NCI-H82 treated with DMSO at 0.1 percent for 48 hours (cell line): ENCODE measurements at regions not wholly inside any gene's neighbourhood (a gene's known extent, or its start where the extent isn't known, plus 50 kb on each side); places are given as distances from the start of the nearest gene placed in this dataset.

Source experiments
- DNase-seq: peaks from one replicate; lab custom pipeline; 2025; ENCODE audit not compliant: unreplicated experiment; lab: John Stamatoyannopoulos, UW

DNA sequence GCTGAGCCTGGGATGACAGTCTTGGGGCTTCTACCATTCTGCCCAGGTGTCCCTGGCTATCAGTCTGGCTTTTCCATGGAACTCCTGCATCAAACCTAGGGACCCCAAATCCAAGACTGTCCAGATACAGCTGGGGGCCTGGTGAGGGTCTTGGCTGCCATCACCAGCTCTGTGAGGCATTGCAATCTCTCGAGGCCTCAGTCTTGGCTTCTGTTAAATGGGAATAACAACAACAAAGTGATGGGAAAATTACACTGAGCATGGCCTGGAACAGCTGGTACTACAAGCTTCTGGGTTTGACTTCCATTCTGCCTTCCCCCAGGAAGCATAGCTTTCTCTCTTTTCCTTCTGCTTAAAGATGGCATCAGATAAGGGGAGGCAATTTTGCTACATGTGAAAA is 50.0 kb upstream of the LCTL start:
- no peak for DNase-seq

DNA sequence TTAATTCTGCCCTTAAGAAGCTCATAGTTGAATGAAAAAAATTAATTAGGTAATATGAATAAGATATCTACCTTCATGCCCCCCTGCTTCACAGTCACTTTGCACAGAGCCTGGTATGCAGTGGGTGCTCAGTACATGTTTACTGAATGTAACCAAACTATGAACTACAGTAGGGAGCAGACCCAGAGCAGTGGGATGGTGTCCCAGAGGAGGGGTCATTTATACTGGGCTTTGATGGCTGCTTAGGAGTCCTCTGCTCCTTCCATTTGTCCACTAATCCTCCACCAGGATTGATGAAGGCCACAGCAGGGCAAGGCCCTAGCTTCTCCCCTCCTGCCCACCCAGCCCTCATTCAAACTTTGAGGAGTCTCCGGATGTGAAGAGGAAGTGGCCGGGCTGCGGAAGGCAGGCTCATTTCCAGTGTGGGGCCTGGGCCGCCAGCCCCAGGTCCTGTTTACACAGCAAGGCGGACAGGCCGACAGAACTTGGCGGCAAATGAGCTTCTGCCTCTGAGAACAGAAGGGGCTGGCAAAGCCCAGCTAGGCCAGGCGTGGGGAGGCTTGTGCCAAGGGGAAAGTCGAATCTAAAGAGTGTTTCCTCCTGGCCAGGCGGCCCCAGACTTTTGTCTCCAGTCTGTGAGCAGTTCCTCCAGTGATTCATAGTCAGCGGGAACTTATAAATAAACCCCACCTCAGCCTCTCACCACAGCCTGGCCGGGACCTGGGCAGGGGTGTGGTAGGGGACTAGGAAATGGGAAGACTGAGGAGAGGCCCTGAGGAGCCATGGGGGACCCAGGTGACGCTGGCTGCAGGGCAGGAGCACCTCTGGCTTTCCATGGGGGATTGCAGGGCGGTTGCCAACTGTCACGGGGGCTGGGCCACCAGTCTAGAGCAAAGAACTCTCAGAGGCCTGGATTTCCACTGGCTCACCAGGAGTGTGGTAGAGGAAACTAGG is 51.6 kb upstream of the LCTL start:
- no peak for DNase-seq

DNA sequence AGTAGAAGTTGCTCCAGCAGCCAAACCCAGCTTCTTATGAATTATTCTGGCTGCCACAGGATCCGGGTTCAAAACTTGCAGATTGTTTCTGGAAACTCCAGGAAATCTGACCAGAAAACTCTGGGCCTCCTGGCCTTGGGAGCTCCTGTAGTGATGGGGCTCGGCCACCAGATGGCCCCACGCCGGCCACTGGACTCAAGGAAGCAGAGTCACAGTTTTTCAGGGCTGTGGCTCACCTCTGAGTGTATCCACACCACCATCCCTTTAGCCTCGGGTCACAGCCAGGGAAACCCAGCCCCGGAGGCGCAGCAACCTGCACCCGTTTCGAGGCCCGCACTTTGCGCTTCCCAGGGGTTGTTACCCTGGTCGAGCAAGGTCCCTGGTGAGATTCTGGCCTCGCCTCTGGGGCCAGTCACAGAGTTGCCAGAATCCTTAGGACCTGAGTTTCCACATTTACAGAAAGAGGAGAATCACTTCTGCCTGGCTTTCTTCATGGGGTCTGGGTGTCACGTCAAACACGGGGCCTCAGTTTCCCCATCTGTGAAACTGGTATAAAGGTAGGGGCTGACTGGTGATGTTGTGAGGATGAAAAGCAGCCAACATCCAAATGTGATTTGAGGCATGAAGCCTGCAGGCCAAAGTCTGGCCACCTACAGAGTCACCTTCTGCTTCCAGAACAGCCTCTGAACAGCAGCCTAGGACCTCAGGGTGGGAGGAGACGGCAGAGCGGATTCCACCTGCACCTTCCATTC is 53.5 kb upstream of the LCTL start:
- DNase-seq, result peak; percentile 30

DNA sequence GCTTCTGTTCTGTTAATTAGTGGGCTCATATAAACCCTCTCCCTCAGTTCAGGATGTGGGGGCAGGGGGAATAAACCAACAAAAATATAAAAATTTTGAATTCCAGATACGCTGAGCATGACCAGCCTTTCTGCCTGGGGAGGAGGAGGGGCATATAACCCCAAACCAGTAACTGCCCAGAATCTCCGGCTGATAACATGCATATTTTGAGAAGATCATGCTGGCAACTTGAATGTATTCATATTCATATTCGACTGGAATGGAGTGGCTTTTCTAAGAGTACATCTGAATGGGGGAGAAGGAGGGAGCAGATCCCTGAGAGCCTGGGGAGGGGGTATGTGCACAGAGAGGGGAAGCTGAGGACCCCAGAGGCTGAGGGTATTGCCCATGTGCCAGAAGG is 54.5 kb upstream of the LCTL start:
- DNase-seq, result no peak

DNA sequence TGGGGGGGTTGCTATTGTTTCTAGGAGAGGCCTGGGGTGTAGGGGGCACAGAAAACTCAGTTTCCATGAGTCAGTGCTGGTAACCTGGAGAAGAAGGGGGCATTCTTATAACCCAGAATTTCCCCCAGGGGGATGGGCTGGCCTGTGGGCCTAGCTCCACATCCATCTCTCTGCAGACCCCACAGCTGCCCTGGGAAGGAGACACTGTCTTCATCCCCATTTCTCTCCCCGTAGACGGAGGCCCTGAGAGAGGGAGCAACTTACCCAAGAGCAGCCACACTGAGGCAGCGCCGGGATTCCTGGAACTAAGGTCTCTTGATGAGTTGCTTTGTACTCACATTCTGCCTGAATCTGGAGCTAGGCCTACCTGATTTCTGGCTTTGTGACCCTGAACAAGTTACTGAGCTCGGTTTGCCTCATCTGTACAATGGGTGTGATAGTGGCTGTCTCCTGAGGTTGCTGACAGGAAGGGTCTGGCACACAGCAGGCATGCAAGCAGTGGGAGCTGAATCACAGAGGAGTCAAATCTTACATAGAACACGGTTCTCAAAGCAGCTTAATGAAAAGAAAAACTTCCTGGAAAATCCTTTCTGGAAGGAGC is 55.0 kb upstream of the LCTL start:
- no peak for DNase-seq

DNA sequence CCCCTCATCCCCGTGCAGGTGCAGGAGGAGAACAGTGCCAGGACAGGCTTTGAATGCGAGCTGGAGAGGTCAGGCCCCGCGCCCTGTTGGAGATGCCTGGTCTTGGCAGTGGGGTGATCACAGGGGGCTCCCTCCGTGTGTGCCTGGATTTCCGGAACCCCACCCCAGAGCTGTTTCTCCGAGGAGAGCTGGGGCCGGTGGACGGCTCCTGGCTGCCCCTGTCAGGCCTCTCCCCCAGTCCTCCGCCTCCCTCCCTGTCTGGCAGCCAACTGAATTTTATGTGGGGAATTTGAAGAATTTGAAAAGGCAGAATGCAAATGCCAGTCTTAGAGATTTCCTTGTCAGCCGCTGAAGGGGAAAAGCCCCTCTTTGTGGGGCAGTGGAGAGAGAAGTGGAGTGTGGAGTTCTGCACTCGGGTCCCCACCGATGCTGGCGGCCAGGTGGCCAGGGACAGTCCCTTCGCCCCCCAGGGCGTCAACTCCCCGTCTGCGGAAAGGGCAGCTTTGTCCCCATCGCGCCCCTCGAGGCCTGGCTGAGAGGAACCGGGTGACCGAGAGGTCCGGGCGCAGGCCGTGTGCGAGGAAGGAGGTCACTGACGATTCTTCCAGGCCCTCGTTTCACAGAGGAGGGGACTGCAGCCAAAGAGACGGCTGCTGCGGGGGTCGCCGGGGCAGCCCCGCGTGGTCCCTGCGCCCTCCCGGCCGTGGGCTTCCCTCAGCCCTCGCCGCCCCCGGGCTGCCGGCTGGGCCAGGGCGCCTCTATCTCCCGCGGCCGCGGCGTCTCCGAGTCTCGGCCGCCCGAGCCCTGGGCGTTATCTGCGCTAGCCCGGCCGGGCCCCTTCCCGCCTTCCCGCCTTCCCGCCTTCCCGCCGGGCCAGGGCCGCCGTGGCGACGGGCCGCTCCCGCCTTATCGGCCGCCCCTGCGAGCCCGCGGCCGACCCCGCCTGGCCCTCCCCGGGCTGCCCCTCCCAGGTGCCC is 56.0 kb upstream of the LCTL start:
- no peak for DNase-seq

DNA sequence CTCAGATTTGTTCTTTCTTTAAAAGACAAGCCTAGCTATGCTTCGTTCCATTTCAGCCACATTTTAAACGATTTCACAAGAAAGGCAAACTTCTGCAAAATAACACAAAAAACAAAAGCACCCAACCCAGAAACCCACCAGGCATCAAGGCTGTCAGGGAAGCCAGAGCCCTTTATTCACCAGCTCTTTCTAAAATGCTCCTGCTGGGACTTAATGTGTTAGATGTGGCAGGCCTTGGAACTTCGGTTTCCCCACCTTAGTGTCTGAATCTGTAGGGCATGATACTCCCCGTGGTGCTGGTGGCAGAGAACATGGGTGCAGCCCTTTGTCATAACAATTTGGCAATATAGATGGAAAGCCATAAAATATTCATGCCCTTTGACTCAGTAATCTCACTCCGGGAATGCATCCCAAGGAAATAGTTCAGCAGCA is 56.8 kb upstream of the LCTL start:
- DNase-seq, result no peak

DNA sequence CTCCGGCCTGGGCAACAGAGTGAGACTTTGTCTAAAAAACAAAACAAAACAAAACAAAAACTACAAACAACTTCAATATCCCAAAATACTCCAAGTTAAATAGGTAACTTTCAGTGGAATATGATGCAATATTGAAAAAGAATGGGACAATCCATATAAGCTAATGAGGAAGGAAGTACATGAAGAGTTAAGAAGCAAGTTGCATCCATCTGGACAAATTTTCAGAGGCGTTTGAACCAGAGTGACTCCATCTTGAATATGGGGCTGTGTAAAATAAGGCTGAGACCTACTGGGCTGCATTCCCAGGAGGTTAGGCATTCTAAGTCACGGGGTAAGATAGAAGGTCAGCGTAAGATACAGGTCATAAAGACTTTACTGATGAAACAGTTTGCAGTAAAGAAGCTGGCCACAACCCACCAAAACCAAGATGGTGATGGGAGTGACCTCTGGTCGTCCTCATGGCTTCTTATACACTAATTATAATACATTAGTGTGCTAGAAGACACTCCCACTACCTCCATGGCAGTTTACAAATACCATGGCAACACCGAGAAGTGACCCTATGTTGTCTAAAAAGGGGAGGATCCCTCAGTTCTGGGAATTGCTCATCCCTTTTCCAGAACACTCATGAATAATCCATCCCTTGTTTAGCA is 58.1 kb upstream of the LCTL start:
- no peak for DNase-seq

DNA sequence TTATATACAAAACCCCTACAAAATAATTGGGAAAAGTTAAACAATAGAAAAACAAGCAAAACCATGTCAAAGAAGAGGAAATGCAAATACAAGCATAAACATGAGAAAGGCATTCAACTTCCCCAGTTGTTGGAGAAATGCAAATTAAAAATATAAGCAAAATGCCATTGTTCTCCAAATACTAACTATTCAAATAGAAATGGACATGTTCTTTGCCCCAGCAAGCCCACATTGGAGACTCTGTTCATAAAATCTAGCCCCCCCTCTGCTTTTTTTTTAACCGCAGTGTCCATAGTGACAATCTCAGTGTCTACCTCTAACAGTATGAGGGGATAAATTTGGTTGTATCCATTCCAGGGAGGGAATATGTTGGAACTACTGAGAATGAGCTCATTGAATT is 59.7 kb upstream of the LCTL start:
- no peak for DNase-seq

DNA sequence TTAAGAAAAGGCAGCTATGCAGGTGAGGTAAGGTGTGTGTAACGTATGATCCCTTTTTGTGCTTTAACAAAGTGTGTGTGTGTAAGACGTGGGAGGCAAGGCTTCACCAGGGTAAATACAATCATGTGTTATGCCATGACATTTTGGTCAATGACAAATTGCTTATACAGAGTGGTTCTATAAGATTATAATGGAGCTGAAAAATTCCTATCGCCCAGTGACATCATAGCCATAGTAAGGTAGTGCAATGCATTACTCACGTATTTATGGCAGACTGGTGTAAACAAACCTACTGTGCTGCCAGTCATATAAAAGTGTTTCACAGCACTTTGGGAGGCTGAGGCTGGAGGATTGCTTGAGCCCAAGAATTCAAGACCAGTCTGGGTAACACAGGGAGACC is 60.2 kb upstream of the LCTL start:
- no peak for DNase-seq

DNA sequence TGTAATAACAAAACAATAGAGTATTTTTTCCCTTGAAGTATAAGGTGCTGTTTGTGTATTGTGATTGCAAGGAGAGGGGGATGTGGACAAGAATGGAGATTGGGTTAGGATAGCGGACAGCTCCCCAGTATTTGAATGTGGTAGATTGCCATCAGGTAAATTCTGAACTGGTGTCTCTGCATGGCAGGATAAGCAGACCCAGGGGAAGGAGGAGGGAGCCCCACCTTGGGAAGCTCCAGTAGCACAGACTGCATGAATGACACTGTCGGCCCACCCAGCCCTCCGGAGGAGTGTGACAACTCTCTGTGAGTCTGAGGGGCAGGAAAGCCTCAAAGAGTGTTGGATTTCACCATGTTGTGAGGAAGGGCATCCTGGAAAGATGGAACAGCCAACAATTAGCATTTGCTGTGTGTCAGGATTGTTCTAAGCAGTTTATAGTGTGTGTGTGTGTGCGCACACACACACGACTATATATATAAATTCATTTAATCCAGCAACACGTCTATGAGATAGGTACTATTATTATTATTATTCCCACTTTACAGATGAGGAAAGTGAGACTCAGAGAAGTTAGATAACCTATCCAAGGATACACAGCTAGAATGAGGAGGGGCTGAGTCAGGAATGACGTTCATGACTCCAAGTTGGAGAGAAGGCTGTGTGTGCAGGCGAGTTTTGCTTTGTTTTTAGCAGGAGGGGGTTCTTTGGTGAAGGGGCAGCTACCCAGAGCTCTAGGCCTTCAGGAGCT is 63.4 kb upstream of the LCTL start:
- DNase-seq, result no peak

DNA sequence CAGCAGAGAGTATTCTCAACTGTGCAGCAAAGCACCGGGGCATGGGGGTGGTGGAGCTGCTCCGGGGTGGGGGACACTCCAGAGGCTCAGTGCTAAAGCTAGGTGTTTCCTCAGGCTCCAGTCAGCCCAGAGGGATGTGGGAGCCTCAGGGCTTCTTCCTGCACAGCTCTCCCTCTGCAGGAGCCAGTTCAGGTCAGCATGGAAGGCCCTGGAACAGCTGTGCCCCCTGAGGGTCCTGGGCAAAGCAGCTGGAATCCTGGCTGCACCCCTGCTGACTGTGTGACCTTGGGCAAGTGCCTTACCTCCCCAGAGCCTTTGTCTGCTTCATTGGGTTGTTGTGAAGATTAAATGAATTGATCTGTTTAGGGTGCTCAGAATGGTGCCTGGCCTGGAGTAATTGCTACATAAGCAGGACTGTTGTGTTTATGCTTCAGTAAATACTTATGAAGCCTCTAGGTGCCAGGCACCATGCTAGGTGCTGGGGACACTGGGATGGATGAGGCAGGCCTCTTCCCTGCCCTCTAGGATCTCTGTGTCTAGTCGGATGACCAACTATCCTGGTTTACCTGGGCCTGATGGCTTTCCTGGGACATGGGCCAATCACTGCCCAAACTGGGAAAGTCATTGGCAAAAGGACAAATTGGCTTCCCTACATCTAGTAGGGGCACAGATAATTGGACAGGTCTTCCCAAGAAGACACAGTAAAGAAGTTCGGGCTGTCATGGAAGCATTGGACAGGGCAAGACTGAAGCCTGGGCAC is 64.2 kb upstream of the LCTL start:
- DNase-seq, result no peak

DNA sequence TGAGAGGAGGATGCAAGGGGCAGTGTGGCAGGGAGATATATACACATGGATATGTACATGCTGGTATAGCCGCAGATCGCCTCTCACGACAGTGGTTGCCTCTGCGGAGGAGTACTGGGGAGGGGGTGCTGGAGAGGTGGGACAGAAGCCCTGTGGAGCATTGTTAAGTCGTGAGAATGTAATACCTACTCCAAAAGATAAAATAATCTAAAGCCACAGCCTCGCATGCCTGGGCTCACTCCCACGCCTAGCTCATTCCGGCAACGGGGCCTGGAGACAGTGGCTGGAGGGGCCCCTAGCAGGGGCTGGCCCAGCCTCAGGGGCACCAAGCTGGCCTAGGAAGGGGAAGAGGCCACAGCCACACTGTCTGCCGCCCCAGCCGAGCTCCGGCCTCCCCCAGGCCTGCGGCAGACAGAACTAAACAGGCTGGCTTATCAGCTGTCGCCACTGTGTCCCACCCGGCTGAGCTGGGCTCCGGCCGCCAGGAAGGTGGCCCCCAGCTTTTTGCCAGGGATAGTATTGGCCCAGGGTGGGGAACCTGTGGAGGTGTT is 65.1 kb upstream of the LCTL start:
- no peak for DNase-seq

DNA sequence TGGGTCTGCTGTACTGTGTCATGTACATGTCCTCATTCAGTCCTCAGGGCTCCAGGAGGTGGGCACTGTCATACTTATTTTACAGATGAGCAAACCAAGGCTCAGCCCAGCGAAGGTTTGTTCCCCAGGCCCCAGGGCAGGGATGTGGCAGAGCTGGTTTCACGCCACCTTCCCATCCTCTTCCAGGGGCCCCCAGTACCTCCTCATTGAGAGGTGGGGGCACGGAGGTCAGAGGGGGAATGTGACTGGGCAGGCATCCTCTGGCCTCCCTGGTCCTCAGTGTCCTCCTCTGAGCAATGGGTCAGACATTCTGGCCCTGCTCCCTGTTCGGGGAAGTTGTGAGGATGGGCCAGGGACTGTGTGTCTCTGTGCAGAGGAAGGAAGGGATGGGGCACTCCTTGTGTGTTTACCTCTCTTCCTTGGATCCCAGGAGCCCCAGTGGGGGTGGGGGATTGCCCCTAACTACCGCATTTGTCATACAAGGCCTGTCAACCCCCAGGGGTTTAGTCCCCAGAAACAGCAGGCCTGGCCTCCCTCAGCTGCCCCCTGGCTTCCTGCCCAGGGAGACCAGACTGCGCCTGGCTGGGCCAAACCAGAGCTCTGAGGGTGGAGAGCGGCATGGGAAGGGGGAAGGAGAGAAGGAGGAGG is 65.9 kb upstream of the LCTL start:
- no peak for DNase-seq

DNA sequence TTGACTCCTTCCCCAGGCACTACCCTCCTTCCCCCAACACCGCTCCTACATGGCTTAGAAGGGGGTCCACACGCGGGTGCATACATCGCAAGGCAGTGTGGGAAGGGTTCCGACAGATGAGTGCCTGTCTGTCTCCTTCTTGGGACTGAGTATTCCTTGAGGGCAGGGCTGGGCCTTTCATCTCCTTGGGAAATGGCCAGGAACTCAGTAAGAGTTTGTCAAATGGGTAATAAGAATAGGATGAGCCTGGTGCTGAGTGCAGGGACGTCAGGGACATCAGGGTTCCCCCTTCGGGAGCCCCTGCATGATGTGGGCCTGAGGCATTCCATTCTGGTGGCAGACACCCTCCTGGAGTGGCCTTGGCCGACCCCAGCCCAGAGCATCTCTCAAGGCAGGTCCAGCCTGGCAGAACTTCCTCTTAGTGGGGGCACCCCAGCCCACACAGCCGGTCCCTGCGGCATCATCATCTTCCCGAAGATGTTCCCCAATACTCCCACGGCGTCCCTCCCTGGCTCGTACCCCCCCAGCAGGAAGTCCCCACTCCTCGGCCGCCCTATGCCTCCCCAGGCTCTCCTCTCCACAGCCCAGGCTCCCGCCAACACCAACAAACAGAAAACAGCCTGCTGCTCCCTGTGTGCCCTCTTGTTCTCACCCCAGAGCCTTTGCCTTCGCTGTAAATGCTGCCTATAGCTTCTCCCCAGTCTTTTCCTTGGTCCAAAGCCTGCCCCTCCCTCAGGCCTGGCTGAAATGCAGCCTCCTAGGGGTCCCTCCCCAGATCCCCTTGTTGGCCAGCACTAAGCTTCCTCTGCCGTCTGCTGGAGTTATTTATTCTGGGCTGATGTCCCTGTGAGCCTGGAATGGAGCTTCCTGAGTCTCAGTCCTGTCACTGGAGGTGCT is 67.5 kb upstream of the LCTL start:
- no peak for DNase-seq

DNA sequence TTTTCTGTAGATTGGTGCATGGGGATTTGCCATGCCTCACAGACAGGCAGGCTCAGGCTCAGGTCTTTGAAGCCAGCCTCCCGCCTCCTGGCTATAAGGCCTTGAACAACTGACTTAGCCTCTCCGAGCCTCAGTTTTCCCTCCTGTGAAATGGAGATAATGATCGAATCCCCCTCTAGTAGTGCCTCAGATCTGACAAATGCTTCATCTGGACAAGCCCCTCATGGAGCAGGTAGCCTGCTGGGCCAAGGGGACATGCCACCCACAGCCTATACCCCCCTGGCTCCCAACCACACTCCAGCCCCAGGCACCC is 68.1 kb upstream of the LCTL start:
- no peak for DNase-seq

DNA sequence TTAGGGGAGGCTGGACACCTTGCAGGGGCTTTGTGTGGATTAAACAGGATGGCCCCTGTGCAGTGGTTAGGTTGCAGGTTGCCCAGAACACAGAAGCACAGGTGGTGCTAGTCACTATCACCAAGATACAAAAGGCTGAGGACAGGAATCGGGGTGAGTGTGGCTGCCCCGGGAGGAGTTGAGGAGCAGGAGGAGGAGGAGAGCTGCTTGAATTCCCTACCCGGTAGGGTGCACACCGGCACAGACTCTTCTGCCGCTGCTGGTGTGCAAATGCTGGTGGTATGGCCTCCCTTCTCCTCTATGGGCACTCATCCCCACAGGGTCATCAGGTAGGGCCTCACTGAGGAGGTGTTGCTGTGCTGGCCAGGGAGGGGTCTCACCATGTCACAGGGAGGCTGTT is 67.5 kb upstream of the SMAD6 start:
- no peak for DNase-seq
